ENCODE measurements at regions not wholly inside any gene's neighbourhood (a gene's known extent, or its start where the extent isn't known, plus 50 kb on each side); places are given as distances from the start of the nearest gene placed in this dataset.

GRCh38 chr3:162544246-162544645, 1047.6 kb downstream of the OTOL1 start:
- no peaks in the 10 kb centered on the region for H4K20me1 ChIP-seq (ENCODE audit: insufficient read depth, low read length)
- no peaks in the 10 kb centered on the region for H3K4me1 ChIP-seq (ENCODE audit: insufficient read depth, low read length)
- DNase-seq (ENCODE audit: insufficient read length, low spot score, missing footprints) = no peak
- H3K27ac ChIP-seq (ENCODE audit: low read depth, low read length) = no peak overlapping the region
- no peaks in the 10 kb centered on the region for H3K36me3 ChIP-seq (ENCODE audit: insufficient read depth, low read length)
- no peak for TF ChIP-seq CTCF (IDR thresholded peaks at IDR 0.05; ENCODE audit: extremely low read depth, low read depth, low read length)
- H3K9me3 ChIP-seq (ENCODE audit: low read depth, low read length) = no peaks in the 10 kb centered on the region
- H3K79me2 ChIP-seq (ENCODE audit: insufficient read depth, low read length) = no peaks in the 10 kb centered on the region
- H3K4me2 ChIP-seq (ENCODE audit: insufficient read depth, low read length) = no peak overlapping the region
- H3K4me3 ChIP-seq (ENCODE audit: insufficient read depth, low read length) = no peak overlapping the region
- H3K27me3 ChIP-seq (ENCODE audit: insufficient read depth, low read length) = no peaks in the 10 kb centered on the region
- H2AFZ ChIP-seq (ENCODE audit: low read length) = no peak overlapping the region

GRCh38 chr3:162546910-162547309, 1050.3 kb downstream of the OTOL1 start:
- TF ChIP-seq CTCF (IDR thresholded peaks at IDR 0.05; ENCODE audit: extremely low read depth, low read depth, low read length) = no peak
- H3K27ac ChIP-seq (ENCODE audit: low read depth, low read length) = no peak overlapping the region
- H3K4me3 ChIP-seq (ENCODE audit: insufficient read depth, low read length) = no peak overlapping the region
- H3K4me1 ChIP-seq (ENCODE audit: insufficient read depth, low read length) = no peaks in the 10 kb centered on the region
- no peak overlapping the region for H2AFZ ChIP-seq (ENCODE audit: low read length)
- no peak overlapping the region for H3K4me2 ChIP-seq (ENCODE audit: insufficient read depth, low read length)
- no peaks in the 10 kb centered on the region for H3K9me3 ChIP-seq (ENCODE audit: low read depth, low read length)
- DNase-seq (ENCODE audit: insufficient read length, low spot score, missing footprints) = no peak
- H3K79me2 ChIP-seq (ENCODE audit: insufficient read depth, low read length) = no peaks in the 10 kb centered on the region
- no peaks in the 10 kb centered on the region for H3K36me3 ChIP-seq (ENCODE audit: insufficient read depth, low read length)
- no peaks in the 10 kb centered on the region for H4K20me1 ChIP-seq (ENCODE audit: insufficient read depth, low read length)
- no peaks in the 10 kb centered on the region for H3K27me3 ChIP-seq (ENCODE audit: insufficient read depth, low read length)

GRCh38 chr3:162547321-162547720, 1050.7 kb downstream of the OTOL1 start:
- DNase-seq (ENCODE audit: insufficient read length, low spot score, missing footprints) = no peak
- Histone ChIP-seq H3K27ac (ENCODE audit: low read depth, low read length) (no peak overlapping the region), H3K79me2 (ENCODE audit: insufficient read depth, low read length) (no peaks in the 10 kb centered on the region), H3K9me3 (ENCODE audit: low read depth, low read length) (no peaks in the 10 kb centered on the region), H3K4me2 (ENCODE audit: insufficient read depth, low read length) (no peak overlapping the region), H3K4me3 (ENCODE audit: insufficient read depth, low read length) (no peak overlapping the region), H3K4me1 (ENCODE audit: insufficient read depth, low read length) (no peaks in the 10 kb centered on the region), H2AFZ (ENCODE audit: low read length) (no peak overlapping the region), H3K36me3 (ENCODE audit: insufficient read depth, low read length) (no peaks in the 10 kb centered on the region), H4K20me1 (ENCODE audit: insufficient read depth, low read length) (no peaks in the 10 kb centered on the region), H3K27me3 (ENCODE audit: insufficient read depth, low read length) (no peaks in the 10 kb centered on the region)
- no peak for TF ChIP-seq CTCF (IDR thresholded peaks at IDR 0.05; ENCODE audit: extremely low read depth, low read depth, low read length)

GRCh38 chr3:162555761-162556160, 1059.2 kb downstream of the OTOL1 start:
- no peaks in the 10 kb centered on the region for H3K4me1 ChIP-seq (ENCODE audit: insufficient read depth, low read length)
- no peaks in the 10 kb centered on the region for H4K20me1 ChIP-seq (ENCODE audit: insufficient read depth, low read length)
- no peak overlapping the region for H3K4me2 ChIP-seq (ENCODE audit: insufficient read depth, low read length)
- no peaks in the 10 kb centered on the region for H3K36me3 ChIP-seq (ENCODE audit: insufficient read depth, low read length)
- no peaks in the 10 kb centered on the region for H3K79me2 ChIP-seq (ENCODE audit: insufficient read depth, low read length)
- no peak overlapping the region for H3K27ac ChIP-seq (ENCODE audit: low read depth, low read length)
- no peak overlapping the region for H2AFZ ChIP-seq (ENCODE audit: low read length)
- no peaks in the 10 kb centered on the region for H3K9me3 ChIP-seq (ENCODE audit: low read depth, low read length)
- H3K27me3 ChIP-seq (ENCODE audit: insufficient read depth, low read length) = no peaks in the 10 kb centered on the region
- no peak for TF ChIP-seq CTCF (IDR thresholded peaks at IDR 0.05; ENCODE audit: extremely low read depth, low read depth, low read length)
- H3K4me3 ChIP-seq (ENCODE audit: insufficient read depth, low read length) = no peak overlapping the region
- DNase-seq (ENCODE audit: insufficient read length, low spot score, missing footprints) = no peak

All from osteoblast (primary cell).